ENCODE measurements at regions not wholly inside any gene's neighbourhood (a gene's known extent, or its start where the extent isn't known, plus 50 kb on each side); places are given as distances from the start of the nearest gene placed in this dataset.

- DNase-seq (ENCODE audit: low read depth in 1 of 2, low spot score in 2 of 2), result no peak
- Histone ChIP-seq H3K36me3 (ENCODE audit: control insufficient read depth in 2 of 4, insufficient read depth in 4 of 4, low read length in 3 of 4) (no peaks in the 10 kb centered on the region), H3K23ac (ENCODE audit: insufficient read length) (no peak overlapping the region), H3K14ac (ENCODE audit: insufficient read length) (no peak overlapping the region), H2AFZ (ENCODE audit: low read length) (no peak overlapping the region), H2BK20ac (ENCODE audit: low read length) (no peak overlapping the region), H3K9me3 (ENCODE audit: insufficient read depth in 2 of 2, low read depth in 1 of 2, low read length in 1 of 2) (peaks cover 0 to 2% of the 10 kb centered on the region in 2 experiments; a peak in 1 of 4 replicates), H3K27me3 (replicated peaks in 1 of 4; ENCODE audit: control insufficient read depth in 3 of 4, extremely low read depth in 1 of 4, insufficient read depth in 3 of 4, low read length in 3 of 4) (no peaks in the 10 kb centered on the region), H3K18ac (ENCODE audit: extremely low read depth, low read length) (no peak overlapping the region; the same call in 1 of the 2 replicates), H4K5ac (ENCODE audit: insufficient read length, low read depth, low read length) (no peak overlapping the region), H4K20me1 (replicated peaks in 1 of 2; ENCODE audit: control insufficient read depth in 1 of 2, insufficient read depth in 2 of 2, low read length in 2 of 2) (no peaks in the 10 kb centered on the region), H2AK5ac (ENCODE audit: low read depth, low read length) (no peak overlapping the region), H3K4me3 (ENCODE audit: extremely low read depth in 1 of 4, insufficient read depth in 2 of 4, low read depth in 3 of 4, low read length in 4 of 4) (no peak overlapping the region), H3K9ac (replicated peaks in 1 of 4; ENCODE audit: extremely low read depth in 1 of 4, low read depth in 3 of 4, low read length in 3 of 4) (no peak overlapping the region), H3K79me2 (ENCODE audit: control insufficient read depth in 1 of 2, insufficient read depth in 2 of 2, low read length in 2 of 2) (no peaks in the 10 kb centered on the region; a peak in 1 of 4 replicates), H3K4ac (replicated peaks; ENCODE audit: insufficient read length, low read depth, low read length) (no peak overlapping the region), H2BK12ac (ENCODE audit: low read depth, low read length) (no peak overlapping the region), H2BK120ac (replicated peaks; ENCODE audit: low read depth, low read length) (no peak overlapping the region), H4K8ac (ENCODE audit: extremely low read depth, insufficient read depth, low read length) (no peak overlapping the region), H3K23me2 (ENCODE audit: low read depth, low read length) (peaks cover 10% of the 10 kb centered on the region; the same call in 1 of the 2 replicates), H3K4me1 (replicated peaks in 1 of 4; ENCODE audit: control insufficient read depth in 3 of 4, insufficient read depth in 4 of 4, low read length in 3 of 4) (peaks cover 0 to 13% (median 4%) of the 10 kb centered on the region in 4 experiments; a peak in 4 of 7 replicates), H3K27ac (ENCODE audit: low read depth, low read length) (no peak overlapping the region), H3K56ac (replicated peaks; ENCODE audit: insufficient read length, low read depth, low read length) (no peak overlapping the region), H3K79me1 (ENCODE audit: low read depth, low read length) (no peaks in the 10 kb centered on the region), H2BK5ac (ENCODE audit: low read depth, low read length) (no peak overlapping the region), H4K91ac (replicated peaks; ENCODE audit: insufficient read length, low read length) (no peak overlapping the region), H3K4me2 (ENCODE audit: insufficient read depth in 1 of 2, low read depth in 2 of 2, low read length in 2 of 2) (no peak overlapping the region), H2BK15ac (ENCODE audit: low read length) (no peak overlapping the region)
- ChIA-PET CTCF (ENCODE audit: partially characterized antibody) (no interaction called here), POLR2A (ENCODE audit: partially characterized antibody) (interaction anchor here (1.2 kb wide), 1 partner anchor 27 kb away, joined by 3 read pairs; no protein-coding TSS in a partner anchor)
- WGBS, 2 experiments (ENCODE audit: extremely low coverage in 1 of 2, insufficient coverage in 1 of 2, insufficient read length in 1 of 2, insufficient replicate concordance in 2 of 2, low coverage in 1 of 2, low lambda C conversion rate in 2 of 2, missing lambda C conversion rate in 1 of 2), result 92% methylated on average over 12 of the region's 12 CpGs; no CpG with 5 or more reads in 1 of the 2 experiments
- FAIRE-seq, result no peak
- TF ChIP-seq SP2 (IDR thresholded peaks at IDR 0.05; ENCODE audit: low read length) (no peak), RAD21 (IDR thresholded peaks at IDR 0.05 in 1 of 2, conservative IDR thresholded peaks at IDR 0.05 in 1 of 2; ENCODE audit: low read depth in 2 of 2, low read length in 2 of 2) (no peak), TAF7 (optimal IDR thresholded peaks at IDR 0.05; ENCODE audit: borderline replicate concordance, low read depth, low read length) (no peak), HDAC2 (IDR thresholded peaks at IDR 0.05; ENCODE audit: borderline replicate concordance in 1 of 2, low read depth in 2 of 2, low read length in 2 of 2) (no peak), KDM4A (IDR thresholded peaks at IDR 0.05; ENCODE audit: low read depth, low read length, severe bottlenecking) (no peak), ZNF274 (IDR thresholded peaks at IDR 0.05; ENCODE audit: borderline replicate concordance, extremely low read depth, low read length) (no peak), YY1 (IDR thresholded peaks at IDR 0.05; ENCODE audit: low read depth, low read length) (no peak), JUND (IDR thresholded peaks at IDR 0.05; ENCODE audit: low read length) (no peak), RNF2 (IDR thresholded peaks at IDR 0.05; ENCODE audit: borderline replicate concordance, low read depth, low read length, missing control alignments, poor library complexity, severe bottlenecking) (no peak), TEAD4 (IDR thresholded peaks at IDR 0.05; ENCODE audit: low read depth, low read length) (no peak), HDAC6 (IDR thresholded peaks at IDR 0.05; ENCODE audit: low read depth, low read length) (no peak), BCL11A (IDR thresholded peaks at IDR 0.05; ENCODE audit: low read depth in 2 of 2, low read length in 2 of 2) (no peak), SIRT6 (IDR thresholded peaks at IDR 0.05; ENCODE audit: low read length) (no peak), EGR1 (IDR thresholded peaks at IDR 0.05; ENCODE audit: borderline replicate concordance, low read depth, low read length) (no peak), NRF1 (IDR thresholded peaks at IDR 0.05; ENCODE audit: low read depth, low read length) (no peak)
These were observed 228.0 kb downstream of the DLL1 start for GRCh38 chr6:170062915-170063241.

Data from H1 (cell line).